HCT116 (cell line): ENCODE measurements at regions not wholly inside any gene's neighbourhood (a gene's known extent, or its start where the extent isn't known, plus 50 kb on each side); places are given as distances from the start of the nearest gene placed in this dataset.

ENCODE experiments used
- ATAC-seq: fragments of 200-7000 bp; cut with Tn5 transposase; 2 replicates; pipeline ENCODE4 v1.9.1; 2020; ENCODE audit warnings: mild to moderate bottlenecking, moderate library complexity
- BruUV-seq: library from RNA; stranded (reverse); fragments of 400-500 nt; replicated peaks from 2 replicates; lab custom pipeline; 2021; lab: Mats Ljungman, UMichigan
- CTCF ChIA-PET: fragments of 300-600 bp; sonication (Branson Sonifier 250); formaldehyde crosslinking; loops from one replicate; lab custom pipeline; 2021; ENCODE audit warnings: antibody characterized with exemption; lab: Charles Lee
- POLR2A ChIA-PET: fragments of 300-600, 350-600 bp; sonication (Branson Sonifier 250); formaldehyde crosslinking; loops from one replicate; lab custom pipeline; 2021; ENCODE audit warnings: antibody characterized with exemption; lab: Charles Lee
- RAD21 ChIA-PET, 2 experiments: fragments of 300-600 bp; sonication (Branson Sonifier 250); formaldehyde crosslinking; loops; one replicate each; lab custom pipeline; 2023; ENCODE audit warnings: low total read pairs in 2 of 2; ENCODE audit not compliant: uncharacterized antibody in 2 of 2, unreplicated experiment in 2 of 2, low non-redundant PET in 1 of 2; lab: Charles Lee
- DNase-seq: peaks from one replicate; pipeline ENCODE4 v3.0.0-alpha.2; 2010; ENCODE audit warnings: low read depth, low spot score
- H2AFZ ChIP-seq: fragments of 200-600 bp; shearing (Covaris generic), sonication (generic); 2 replicates; pipeline ENCODE4 v1.6.1; 2017; ENCODE audit warnings: low read depth, mixed run types, mixed read lengths, antibody characterized with exemption, low read length; ENCODE audit not compliant: poor library complexity, severe bottlenecking
- H3K27ac ChIP-seq: 2 replicates; pipeline ENCODE4 v1.5.1; 2012; ENCODE audit warnings: low read depth, low read length
- H3K27me3 ChIP-seq: fragments of 200-600 bp; sonication (generic); 2 replicates; pipeline ENCODE4 v1.6.1; 2016; ENCODE audit warnings: mixed run types, low read length, mixed read lengths; ENCODE audit not compliant: insufficient read depth
- H3K36me3 ChIP-seq, 2 experiments: fragments of 200-500 bp in 1 of 2; fragments of 200-600 bp in 1 of 2; sonication (Bioruptor generic) in 1 of 2; sonication (generic) in 1 of 2; 2 replicates each; pipeline versions ENCODE4 v1.5.1 to v1.6.1; 2014 to 2016; ENCODE audit warnings: low read length in 2 of 2, inconsistent platforms in 1 of 2, mixed read lengths in 1 of 2, mixed run types in 1 of 2; ENCODE audit not compliant: insufficient read depth in 2 of 2, control insufficient read depth in 1 of 2
- H3K4me1 ChIP-seq, 2 experiments: fragments of 200-600 bp in 1 of 2; sonication (generic) in 1 of 2; 2 replicates each; pipeline versions ENCODE4 v1.5.1 to v1.6.1; 2012 to 2017; ENCODE audit warnings: low read length in 2 of 2, inconsistent platforms in 1 of 2, mild to moderate bottlenecking in 1 of 2, mixed read lengths in 1 of 2, mixed run types in 1 of 2, moderate library complexity in 1 of 2; ENCODE audit not compliant: insufficient read depth in 2 of 2, control insufficient read depth in 1 of 2
- H3K4me2 ChIP-seq: fragments of 200-600 bp; sonication (generic); 2 replicates; pipeline ENCODE4 v1.6.1; 2017; ENCODE audit warnings: mixed run types, low read length, mixed read lengths
- H3K4me3 ChIP-seq, 2 experiments: fragments of 200-600 bp in 1 of 2; sonication (generic) in 1 of 2; replicated peaks in 1 of 2; 2 replicates each; pipeline ENCODE4 v1.5.1; 2011 to 2016; ENCODE audit warnings: low read length in 2 of 2, control low read depth in 1 of 2, low read depth in 1 of 2, mild to moderate bottlenecking in 1 of 2, mixed read lengths in 1 of 2, mixed run types in 1 of 2
- H3K79me2 ChIP-seq: fragments of 200-600 bp; sonication (generic); 2 replicates; pipeline ENCODE4 v1.6.1; 2017; ENCODE audit warnings: mild to moderate bottlenecking, mixed run types, low read length, moderate library complexity, mixed read lengths; ENCODE audit not compliant: insufficient read depth
- H3K9ac ChIP-seq: fragments of 200-600 bp; sonication (generic); 2 replicates; pipeline ENCODE4 v1.6.1; 2016; ENCODE audit warnings: low read length, mixed read lengths
- H3K9me2 ChIP-seq: fragments of 200-600 bp; sonication (generic), shearing (Covaris generic); 2 replicates; pipeline ENCODE4 v1.6.1; 2017; ENCODE audit warnings: mixed run types, mild to moderate bottlenecking, moderate library complexity; ENCODE audit not compliant: insufficient read depth
- H3K9me3 ChIP-seq, 2 experiments: fragments of 200-500 bp in 1 of 2; fragments of 200-600 bp in 1 of 2; sonication (Bioruptor generic) in 1 of 2; sonication (generic) in 1 of 2; 2 replicates each; pipeline ENCODE4 v1.6.1; 2014 to 2017; ENCODE audit warnings: low read length in 2 of 2, mixed read lengths in 2 of 2, inconsistent platforms in 1 of 2, low read depth in 1 of 2, mild to moderate bottlenecking in 1 of 2, mixed run types in 1 of 2, moderate library complexity in 1 of 2; ENCODE audit not compliant: control insufficient read depth in 1 of 2, insufficient read depth in 1 of 2
- H4K20me1 ChIP-seq: fragments of 200-600 bp; sonication (generic), shearing (Covaris generic); 2 replicates; pipeline ENCODE4 v1.6.1; 2017; ENCODE audit warnings: mixed run types, mild to moderate bottlenecking, moderate library complexity; ENCODE audit not compliant: insufficient read depth
- CBX3 ChIP-seq: IDR thresholded peaks from 2 replicates; pipeline ENCODE4 v1.6.1; 2012; ENCODE audit warnings: low read depth
- EGR1 ChIP-seq: IDR thresholded peaks from 2 replicates; pipeline ENCODE4 v1.6.1; 2012; ENCODE audit warnings: low read depth
- ELF1 ChIP-seq: IDR thresholded peaks from 2 replicates; pipeline ENCODE4 v1.6.1; 2012; ENCODE audit warnings: low read depth, borderline replicate concordance
- EZH2 ChIP-seq: fragments of 200-600 bp; sonication (generic); IDR thresholded peaks from 2 replicates; pipeline ENCODE4 v1.6.1; 2017; ENCODE audit warnings: antibody characterized with exemption, mixed run types
- JUND ChIP-seq: IDR thresholded peaks from 2 replicates; pipeline ENCODE4 v1.6.1; 2012
- MAX ChIP-seq: IDR thresholded peaks from 2 replicates; pipeline ENCODE4 v1.6.1; 2012
- POLR2A ChIP-seq: IDR thresholded peaks from 2 replicates; pipeline ENCODE4 v1.7.0; 2011; ENCODE audit warnings: borderline replicate concordance; ENCODE audit not compliant: insufficient read depth, insufficient read length; ENCODE audit errors: extremely low read depth
- POLR2AphosphoS5 ChIP-seq: IDR thresholded peaks from 2 replicates; pipeline ENCODE4 v1.6.1; 2011; ENCODE audit warnings: mild to moderate bottlenecking, low read depth, low read length, moderate library complexity
- RAD21 ChIP-seq: IDR thresholded peaks from 2 replicates; pipeline ENCODE4 v1.6.1; 2012; ENCODE audit warnings: low read depth, mild to moderate bottlenecking
- SIN3A ChIP-seq: IDR thresholded peaks from 2 replicates; pipeline ENCODE4 v1.6.1; 2012; ENCODE audit warnings: low read depth
- SP1 ChIP-seq: IDR thresholded peaks from 2 replicates; pipeline ENCODE4 v1.6.1; 2012; ENCODE audit warnings: low read depth
- SRF ChIP-seq: IDR thresholded peaks from 2 replicates; pipeline ENCODE4 v1.6.1; 2012; ENCODE audit warnings: low read depth
- TCF7L2 ChIP-seq: IDR thresholded peaks from 2 replicates; pipeline ENCODE4 v1.7.0; 2011; ENCODE audit warnings: borderline replicate concordance, inconsistent platforms; ENCODE audit not compliant: insufficient read depth, insufficient read length; ENCODE audit errors: extremely low read depth
- YY1 ChIP-seq: IDR thresholded peaks from 2 replicates; pipeline ENCODE4 v1.6.1; 2011; ENCODE audit warnings: low read length, low read depth, moderate library complexity, mild to moderate bottlenecking; ENCODE audit not compliant: insufficient replicate concordance; ENCODE audit errors: extremely low read depth
- ZBTB33 ChIP-seq: IDR thresholded peaks from 2 replicates; pipeline ENCODE4 v1.6.1; 2011; ENCODE audit warnings: mild to moderate bottlenecking, low read length, moderate library complexity; ENCODE audit not compliant: insufficient replicate concordance; ENCODE audit errors: extremely low read depth
- ZFX ChIP-seq: fragments of 450-650 bp; IDR thresholded peaks from 2 replicates; pipeline ENCODE4 v1.6.1; 2017
- intact Hi-C: fragments of 100-400 bp; cut with micrococcal nuclease; formaldehyde crosslinking; loops from 2 replicates; pipeline ENCODE4 v1.10.0; 2022

GRCh38 chr10:65500716-65501115 lies 1425.1 kb upstream of the LRRTM3 start:
- ATAC-seq (no peak), DNase-seq (no peak)
- Histone ChIP-seq H3K4me1 (no peaks in the 10 kb centered on the region), H3K9ac (no peak overlapping the region), H3K9me2 (no peaks in the 10 kb centered on the region), H4K20me1 (no peaks in the 10 kb centered on the region), H3K4me2 (no peak overlapping the region), H3K27ac (no peak overlapping the region), H3K36me3 (no peaks in the 10 kb centered on the region), H3K9me3 (no peaks in the 10 kb centered on the region), H3K79me2 (no peaks in the 10 kb centered on the region), H3K27me3 (no peaks in the 10 kb centered on the region), H2AFZ (no peak overlapping the region), H3K4me3 (no peak overlapping the region)
- RAD21 ChIA-PET, result no interaction called here
- intact Hi-C loops, result no loop called here
- CTCF ChIA-PET, result no interaction called here
- POLR2A ChIA-PET, result no interaction called here
- TF ChIP-seq MAX (no peak), TCF7L2 (no peak), YY1 (no peak), ELF1 (no peak), SRF (no peak), SIN3A (no peak), JUND (no peak), EGR1 (no peak), POLR2A (no peak), ZBTB33 (no peak), POLR2AphosphoS5 (no peak), ZFX (no peak), CBX3 (no peak), EZH2 (no peak), SP1 (no peak), RAD21 (no peak)
- BruUV-seq, result no TSS peak
